ENCODE measurements at regions not wholly inside any gene's neighbourhood (a gene's known extent, or its start where the extent isn't known, plus 50 kb on each side); places are given as distances from the start of the nearest gene placed in this dataset.

- H3K9ac ChIP-seq (ENCODE audit: low read depth, low read length): 0 out of 2 replicates have a peak overlapping the region, but pooled peaks have one; percentile 17
- H3K4ac ChIP-seq (ENCODE audit: low read depth, low read length): peak overlapping the region; percentile 78
- H4K91ac ChIP-seq (ENCODE audit: insufficient read depth, low read depth, low read length): peak overlapping the region; percentile 92
- ATAC-seq (ENCODE audit: low read depth) (no peak), DNase-seq (peak; percentile 57)
- H3K4me2 ChIP-seq (ENCODE audit: low read depth, low read length): peak overlapping the region; percentile 17; the same call in 1 of the 2 replicates
- H3K27ac ChIP-seq (ENCODE audit: insufficient read depth, low read length): peak overlapping the region; percentile 1; the same call in 1 of the 2 replicates
- peak overlapping the region; percentile 80 for H3K14ac ChIP-seq (replicated peaks; ENCODE audit: low read depth, low read length)
- intact Hi-C loops (cut with micrococcal nuclease): no loop called here
- H3K9me1 ChIP-seq (ENCODE audit: insufficient read depth, low read length): peaks cover 7% of the 10 kb centered on the region
- peak overlapping the region; percentile 94 for H2BK120ac ChIP-seq (ENCODE audit: low read depth, low read length)
- dilution Hi-C loops (cut with HindIII; ENCODE audit: low sequenced_read_pairs, unreplicated experiment): no loop called here
- TF ChIP-seq NFE2L2 (IDR thresholded peaks at IDR 0.05; ENCODE audit: low read depth, low read length) (no peak), FOS (IDR thresholded peaks at IDR 0.05; ENCODE audit: low read depth, low read length) (peak; percentile 36; the same call in 1 of the 2 replicates), RAD21 (IDR thresholded peaks at IDR 0.05; ENCODE audit: low read length) (no peak), BHLHE40 (IDR thresholded peaks at IDR 0.05; ENCODE audit: low read depth, low read length) (no peak)
- H4K5ac ChIP-seq (ENCODE audit: low read depth, low read length): peak overlapping the region; percentile 69
- peaks cover 5 to 32% of the 10 kb centered on the region in 2 experiments; a peak in 3 of 4 replicates for H3K79me1 ChIP-seq (ENCODE audit: low read depth in 1 of 2, low read length in 2 of 2)
- peaks cover 36% of the 10 kb centered on the region for H3K4me1 ChIP-seq (ENCODE audit: control insufficient read depth, insufficient read depth, low read length)
- H3K36me3 ChIP-seq (ENCODE audit: control insufficient read depth, insufficient read depth, low read length): no peaks in the 10 kb centered on the region
- H2AK5ac ChIP-seq (ENCODE audit: low read depth, low read length): peak overlapping the region; percentile 95
- in situ Hi-C loops (cut with MboI; ENCODE audit: low sequenced_read_pairs): no loop called here
- H4K8ac ChIP-seq (ENCODE audit: low read depth in 2 of 2, low read length in 2 of 2): peak overlapping the region; percentile 74 to 77; a peak in 3 of 4 replicates
- H3K4me3 ChIP-seq (ENCODE audit: insufficient read depth, low read depth, low read length): no peak overlapping the region
- H2BK20ac ChIP-seq (ENCODE audit: low read depth, low read length): peak overlapping the region; percentile 66; the same call in 1 of the 2 replicates
- H2AFZ ChIP-seq (replicated peaks; ENCODE audit: low read length, poor library complexity): peak overlapping the region; percentile 18
- H3K56ac ChIP-seq (ENCODE audit: extremely low read depth, insufficient read depth, low read length): no peak overlapping the region
- BruUV-seq (replicated peaks): no TSS peak
- peak overlapping the region; percentile 2; the same call in 1 of the 2 replicates for H3K18ac ChIP-seq (ENCODE audit: low read depth, low read length)
- no peaks in the 10 kb centered on the region for H3K9me3 ChIP-seq (ENCODE audit: control insufficient read depth, insufficient read depth, low read length)
- peak overlapping the region; percentile 35 for H2BK5ac ChIP-seq (ENCODE audit: low read depth, low read length, poor library complexity, severe bottlenecking)
- CTCF ChIA-PET: no interaction called here
- peak overlapping the region; percentile 95 for H2AK9ac ChIP-seq (replicated peaks; ENCODE audit: low read depth, low read length, poor library complexity)
- POLR2A ChIA-PET (ENCODE audit: unreplicated experiment): no interaction called here
- peak overlapping the region; percentile 68; the same call in 1 of the 2 replicates for H3K23ac ChIP-seq (ENCODE audit: low read depth, low read length)
- H4K20me1 ChIP-seq (ENCODE audit: insufficient read depth, low read length): peaks cover 10% of the 10 kb centered on the region
- H3K27me3 ChIP-seq (ENCODE audit: control insufficient read depth, insufficient read depth, low read length): no peaks in the 10 kb centered on the region
- peak overlapping the region; percentile 78; the same call in 2 of the 3 replicates for H2BK15ac ChIP-seq (ENCODE audit: low read depth, low read length)
- WGBS, 2 experiments (ENCODE audit: extremely low coverage in 2 of 2, insufficient read length in 1 of 2): no CpG with 5 or more reads among the region's 7 CpGs
Observed at GRCh38 chr16:85512808-85513115, 100.4 kb upstream of the GSE1 start.

Data from IMR-90 (cell line).